ENCODE measurements at regions not wholly inside any gene's neighbourhood (a gene's known extent, or its start where the extent isn't known, plus 50 kb on each side); places are given as distances from the start of the nearest gene placed in this dataset.

GRCh38 chr16:26770547-26770946, 296.2 kb upstream of the C16orf82 start:
- Histone ChIP-seq H3K9me3 (ENCODE audit: control insufficient read depth in 2 of 2, insufficient read depth in 1 of 2, low read depth in 1 of 2, low read length in 1 of 2) (no peaks in the 10 kb centered on the region), H3K27ac (ENCODE audit: low read depth in 2 of 2, low read length in 1 of 2) (no peak overlapping the region), H3K36me3 (ENCODE audit: control insufficient read depth in 2 of 2, insufficient read depth in 2 of 2, low read length in 1 of 2) (no peaks in the 10 kb centered on the region), H3K4me3 (ENCODE audit: low read depth in 1 of 2, low read length in 2 of 2) (no peak overlapping the region), H3K4me1 (ENCODE audit: control insufficient read depth in 2 of 2, insufficient read depth in 2 of 2, low read length in 1 of 2) (no peaks in the 10 kb centered on the region), H3K27me3 (ENCODE audit: control insufficient read depth in 1 of 2, insufficient read depth in 2 of 2, low read length in 2 of 2) (peaks cover 0 to 3% of the 10 kb centered on the region in 2 donors)

- 23 to 24% methylated on average over 2 of the region's 2 CpGs for WGBS, 2 donors
- no peak overlapping the region for H3K27ac ChIP-seq (ENCODE audit: low read depth in 2 of 2, low read length in 1 of 2)
Observed at GRCh38 chr16:26772503-26772902, 294.2 kb upstream of the C16orf82 start.

GRCh38 chr16:26777821-26778220, 288.9 kb upstream of the C16orf82 start:
- Histone ChIP-seq H3K9me3 (ENCODE audit: control insufficient read depth in 2 of 2, insufficient read depth in 1 of 2, low read depth in 1 of 2, low read length in 1 of 2) (peaks cover 0 to 2% of the 10 kb centered on the region in 2 donors), H3K4me3 (ENCODE audit: low read depth in 1 of 2, low read length in 2 of 2) (no peak overlapping the region), H3K27ac (ENCODE audit: low read depth in 2 of 2, low read length in 1 of 2) (no peak overlapping the region), H3K27me3 (ENCODE audit: control insufficient read depth in 1 of 2, insufficient read depth in 2 of 2, low read length in 2 of 2) (no peaks in the 10 kb centered on the region), H3K36me3 (ENCODE audit: control insufficient read depth in 2 of 2, insufficient read depth in 2 of 2, low read length in 1 of 2) (no peaks in the 10 kb centered on the region), H3K4me1 (ENCODE audit: control insufficient read depth in 2 of 2, insufficient read depth in 2 of 2, low read length in 1 of 2) (no peaks in the 10 kb centered on the region)
- WGBS, 2 donors, result 76 to 85% methylated on average over 4 of the region's 4 CpGs

More at GRCh38 chr16:26772503-26772902, 294.2 kb upstream of the C16orf82 start:
- no peak overlapping the region for H3K4me3 ChIP-seq (ENCODE audit: low read depth in 1 of 2, low read length in 2 of 2)
- no peaks in the 10 kb centered on the region for H3K4me1 ChIP-seq (ENCODE audit: control insufficient read depth in 2 of 2, insufficient read depth in 2 of 2, low read length in 1 of 2)
- H3K9me3 ChIP-seq (ENCODE audit: control insufficient read depth in 2 of 2, insufficient read depth in 1 of 2, low read depth in 1 of 2, low read length in 1 of 2), result peaks cover 0 to 2% of the 10 kb centered on the region in 2 donors
- H3K36me3 ChIP-seq (ENCODE audit: control insufficient read depth in 2 of 2, insufficient read depth in 2 of 2, low read length in 1 of 2), result no peaks in the 10 kb centered on the region
- H3K27me3 ChIP-seq (ENCODE audit: control insufficient read depth in 1 of 2, insufficient read depth in 2 of 2, low read length in 2 of 2), result peaks cover 0 to 3% of the 10 kb centered on the region in 2 donors

GRCh38 chr16:26787924-26788323, 278.8 kb upstream of the C16orf82 start:
- WGBS, 2 donors, result 53 to 72% methylated on average over 4 of the region's 4 CpGs
- H3K4me1 ChIP-seq (ENCODE audit: control insufficient read depth in 2 of 2, insufficient read depth in 2 of 2, low read length in 1 of 2), result no peaks in the 10 kb centered on the region

GRCh38 chr16:26791169-26791568, 275.6 kb upstream of the C16orf82 start:
- Histone ChIP-seq H3K27ac (ENCODE audit: low read depth in 2 of 2, low read length in 1 of 2) (no peak overlapping the region), H3K4me3 (ENCODE audit: low read depth in 1 of 2, low read length in 2 of 2) (no peak overlapping the region), H3K4me1 (ENCODE audit: control insufficient read depth in 2 of 2, insufficient read depth in 2 of 2, low read length in 1 of 2) (no peaks in the 10 kb centered on the region), H3K9me3 (ENCODE audit: control insufficient read depth in 2 of 2, insufficient read depth in 1 of 2, low read depth in 1 of 2, low read length in 1 of 2) (no peaks in the 10 kb centered on the region), H3K27me3 (ENCODE audit: control insufficient read depth in 1 of 2, insufficient read depth in 2 of 2, low read length in 2 of 2) (no peaks in the 10 kb centered on the region), H3K36me3 (ENCODE audit: control insufficient read depth in 2 of 2, insufficient read depth in 2 of 2, low read length in 1 of 2) (no peaks in the 10 kb centered on the region)
- WGBS, 2 donors, result 67 to 70% methylated on average over 6 of the region's 6 CpGs

More at GRCh38 chr16:26787924-26788323, 278.8 kb upstream of the C16orf82 start:
- H3K27ac ChIP-seq (ENCODE audit: low read depth in 2 of 2, low read length in 1 of 2), result no peak overlapping the region
- H3K27me3 ChIP-seq (ENCODE audit: control insufficient read depth in 1 of 2, insufficient read depth in 2 of 2, low read length in 2 of 2), result no peaks in the 10 kb centered on the region
- no peak overlapping the region for H3K4me3 ChIP-seq (ENCODE audit: low read depth in 1 of 2, low read length in 2 of 2)
- no peaks in the 10 kb centered on the region for H3K36me3 ChIP-seq (ENCODE audit: control insufficient read depth in 2 of 2, insufficient read depth in 2 of 2, low read length in 1 of 2)
- H3K9me3 ChIP-seq (ENCODE audit: control insufficient read depth in 2 of 2, insufficient read depth in 1 of 2, low read depth in 1 of 2, low read length in 1 of 2), result no peaks in the 10 kb centered on the region

- 40 to 49% methylated on average over 3 of the region's 3 CpGs for WGBS, 2 donors
- no peaks in the 10 kb centered on the region for H3K9me3 ChIP-seq (ENCODE audit: control insufficient read depth in 2 of 2, insufficient read depth in 1 of 2, low read depth in 1 of 2, low read length in 1 of 2)
Observed at GRCh38 chr16:26795184-26795583, 271.5 kb upstream of the C16orf82 start.

GRCh38 chr16:26801628-26802027, 265.1 kb upstream of the C16orf82 start:
- no peaks in the 10 kb centered on the region for H3K4me1 ChIP-seq (ENCODE audit: control insufficient read depth in 2 of 2, insufficient read depth in 2 of 2, low read length in 1 of 2)
- H3K27me3 ChIP-seq (ENCODE audit: control insufficient read depth in 1 of 2, insufficient read depth in 2 of 2, low read length in 2 of 2), result no peaks in the 10 kb centered on the region
- H3K4me3 ChIP-seq (ENCODE audit: low read depth in 1 of 2, low read length in 2 of 2), result no peak overlapping the region
- peaks cover 0 to 4% of the 10 kb centered on the region in 2 donors for H3K9me3 ChIP-seq (ENCODE audit: control insufficient read depth in 2 of 2, insufficient read depth in 1 of 2, low read depth in 1 of 2, low read length in 1 of 2)
- H3K27ac ChIP-seq (ENCODE audit: low read depth in 2 of 2, low read length in 1 of 2), result no peak overlapping the region
- no peaks in the 10 kb centered on the region for H3K36me3 ChIP-seq (ENCODE audit: control insufficient read depth in 2 of 2, insufficient read depth in 2 of 2, low read length in 1 of 2)
- 92 to 98% methylated on average over 3 of the region's 3 CpGs for WGBS, 2 donors

More at GRCh38 chr16:26795184-26795583, 271.5 kb upstream of the C16orf82 start:
- no peaks in the 10 kb centered on the region for H3K4me1 ChIP-seq (ENCODE audit: control insufficient read depth in 2 of 2, insufficient read depth in 2 of 2, low read length in 1 of 2)
- H3K4me3 ChIP-seq (ENCODE audit: low read depth in 1 of 2, low read length in 2 of 2), result no peak overlapping the region
- H3K36me3 ChIP-seq (ENCODE audit: control insufficient read depth in 2 of 2, insufficient read depth in 2 of 2, low read length in 1 of 2), result no peaks in the 10 kb centered on the region
- no peaks in the 10 kb centered on the region for H3K27me3 ChIP-seq (ENCODE audit: control insufficient read depth in 1 of 2, insufficient read depth in 2 of 2, low read length in 2 of 2)
- H3K27ac ChIP-seq (ENCODE audit: low read depth in 2 of 2, low read length in 1 of 2), result no peak overlapping the region

- H3K36me3 ChIP-seq (ENCODE audit: control insufficient read depth in 2 of 2, insufficient read depth in 2 of 2, low read length in 1 of 2), result no peaks in the 10 kb centered on the region
- no peak overlapping the region for H3K27ac ChIP-seq (ENCODE audit: low read depth in 2 of 2, low read length in 1 of 2)
- H3K4me1 ChIP-seq (ENCODE audit: control insufficient read depth in 2 of 2, insufficient read depth in 2 of 2, low read length in 1 of 2), result no peaks in the 10 kb centered on the region
- peaks cover 0 to 4% of the 10 kb centered on the region in 2 donors for H3K9me3 ChIP-seq (ENCODE audit: control insufficient read depth in 2 of 2, insufficient read depth in 1 of 2, low read depth in 1 of 2, low read length in 1 of 2)
- WGBS, 2 donors, result 32 to 52% methylated on average over 4 of the region's 4 CpGs
- H3K4me3 ChIP-seq (ENCODE audit: low read depth in 1 of 2, low read length in 2 of 2), result no peak overlapping the region
- no peaks in the 10 kb centered on the region for H3K27me3 ChIP-seq (ENCODE audit: control insufficient read depth in 1 of 2, insufficient read depth in 2 of 2, low read length in 2 of 2)
Observed at GRCh38 chr16:26802440-26802839, 264.3 kb upstream of the C16orf82 start.

GRCh38 chr16:26802965-26803364, 263.8 kb upstream of the C16orf82 start:
- H3K27me3 ChIP-seq (ENCODE audit: control insufficient read depth in 1 of 2, insufficient read depth in 2 of 2, low read length in 2 of 2), result no peaks in the 10 kb centered on the region
- H3K4me1 ChIP-seq (ENCODE audit: control insufficient read depth in 2 of 2, insufficient read depth in 2 of 2, low read length in 1 of 2), result no peaks in the 10 kb centered on the region
- no peaks in the 10 kb centered on the region for H3K36me3 ChIP-seq (ENCODE audit: control insufficient read depth in 2 of 2, insufficient read depth in 2 of 2, low read length in 1 of 2)
- H3K27ac ChIP-seq (ENCODE audit: low read depth in 2 of 2, low read length in 1 of 2), result no peak overlapping the region
- H3K4me3 ChIP-seq (ENCODE audit: low read depth in 1 of 2, low read length in 2 of 2), result no peak overlapping the region
- peaks cover 0 to 4% of the 10 kb centered on the region in 2 donors for H3K9me3 ChIP-seq (ENCODE audit: control insufficient read depth in 2 of 2, insufficient read depth in 1 of 2, low read depth in 1 of 2, low read length in 1 of 2)

- H3K4me1 ChIP-seq (ENCODE audit: control insufficient read depth in 2 of 2, insufficient read depth in 2 of 2, low read length in 1 of 2), result no peaks in the 10 kb centered on the region
- H3K27me3 ChIP-seq (ENCODE audit: control insufficient read depth in 1 of 2, insufficient read depth in 2 of 2, low read length in 2 of 2), result no peaks in the 10 kb centered on the region
- no peak overlapping the region for H3K4me3 ChIP-seq (ENCODE audit: low read depth in 1 of 2, low read length in 2 of 2)
- 78 to 83% methylated on average over 6 of the region's 6 CpGs for WGBS, 2 donors
- H3K9me3 ChIP-seq (ENCODE audit: control insufficient read depth in 2 of 2, insufficient read depth in 1 of 2, low read depth in 1 of 2, low read length in 1 of 2), result peaks cover 0 to under 1% of the 10 kb centered on the region in 2 donors
- no peaks in the 10 kb centered on the region for H3K36me3 ChIP-seq (ENCODE audit: control insufficient read depth in 2 of 2, insufficient read depth in 2 of 2, low read length in 1 of 2)
- H3K27ac ChIP-seq (ENCODE audit: low read depth in 2 of 2, low read length in 1 of 2), result no peak overlapping the region
Observed at GRCh38 chr16:26806657-26807056, 260.1 kb upstream of the C16orf82 start.
